ENCODE measurements at regions not wholly inside any gene's neighbourhood (a gene's known extent, or its start where the extent isn't known, plus 50 kb on each side); places are given as distances from the start of the nearest gene placed in this dataset.

DNA sequence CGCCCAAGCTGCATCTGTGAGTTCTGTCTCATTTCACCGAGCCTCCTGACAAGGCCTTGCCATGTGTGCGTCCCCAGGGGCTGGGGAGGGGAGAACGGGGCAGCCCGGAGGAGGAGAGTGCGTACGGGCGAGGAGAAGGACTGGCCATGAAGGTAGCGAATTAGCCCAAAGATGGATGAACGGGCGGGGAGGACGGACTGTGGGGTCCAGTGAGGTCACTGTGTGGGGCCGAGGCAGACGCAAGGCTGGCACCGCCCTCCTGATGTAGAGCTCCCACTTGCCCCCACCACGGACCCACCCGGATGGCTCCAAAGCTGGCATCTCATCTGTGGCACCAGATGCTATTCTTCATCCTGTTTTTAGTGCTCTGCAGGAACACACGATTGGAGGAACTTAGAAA is 330.4 kb downstream of the AJAP1 start:
- no peak for TF ChIP-seq POLR2A (IDR thresholded peaks at IDR 0.05; ENCODE audit: low read depth, low read length)
- FAIRE-seq = no peak

DNA sequence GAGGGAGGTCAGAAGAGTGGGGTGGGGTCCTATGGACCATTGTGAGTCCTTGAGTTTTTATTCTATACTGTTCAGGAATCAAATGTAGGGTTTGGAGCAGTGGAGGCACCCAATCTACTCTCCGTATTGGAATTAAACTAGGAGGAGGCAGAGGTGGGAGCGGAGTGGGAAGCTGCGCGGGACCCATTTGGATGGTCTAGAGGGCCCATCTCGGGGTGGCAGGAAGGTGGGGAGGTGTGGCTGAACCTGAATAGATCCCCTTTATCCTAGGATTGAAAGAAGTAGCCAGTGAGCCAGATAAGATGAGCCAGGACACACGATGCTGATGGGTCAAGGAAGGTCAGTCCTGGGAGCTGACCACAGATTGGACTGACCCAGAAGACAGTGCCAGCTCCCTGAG is 325.8 kb downstream of the AJAP1 start:
- TF ChIP-seq POLR2A (IDR thresholded peaks at IDR 0.05; ENCODE audit: low read depth, low read length) = no peak
- DNase-seq (ENCODE audit: insufficient read length, low spot score) (no peak), FAIRE-seq (no peak)

More for the DNA sequence above, 330.4 kb downstream of the AJAP1 start:
- DNase-seq (ENCODE audit: insufficient read length, low spot score) = no peak

DNA sequence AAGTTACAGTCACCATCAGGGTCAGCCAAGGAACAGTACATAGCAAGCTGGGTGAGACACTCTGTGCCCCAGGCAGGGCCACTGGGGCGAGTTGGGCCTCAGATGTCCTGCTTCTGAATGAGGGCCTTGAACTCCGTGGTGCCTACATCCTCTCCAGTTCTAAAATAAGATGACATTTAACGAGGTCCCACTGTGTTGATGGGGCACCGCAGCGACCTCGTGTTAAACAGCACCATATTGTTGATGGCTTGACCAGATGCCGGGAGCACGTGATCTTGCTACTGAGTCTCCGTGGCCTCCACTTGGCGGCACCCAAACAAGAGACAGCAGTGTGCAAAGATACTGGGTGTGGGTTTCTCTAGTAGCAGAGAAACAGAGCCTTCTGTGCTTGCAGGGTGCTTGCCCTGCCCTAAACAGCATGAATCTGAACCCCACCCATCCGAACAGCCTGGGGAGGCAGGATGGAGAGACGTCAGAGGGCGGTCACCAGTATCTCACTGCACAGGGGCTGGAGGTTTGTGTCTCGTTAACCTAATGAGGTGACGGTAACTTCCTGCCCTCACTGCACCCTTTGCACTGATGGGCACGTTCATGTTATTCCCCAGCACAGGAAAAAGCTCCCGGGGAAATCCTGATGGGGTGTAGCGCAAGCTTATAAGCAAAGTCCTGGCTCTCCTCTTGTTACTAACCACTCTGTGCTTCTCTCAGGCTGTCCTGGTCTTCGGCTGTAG is 324.4 kb downstream of the AJAP1 start:
- FAIRE-seq (no peak), DNase-seq (ENCODE audit: insufficient read length, low spot score) (no peak)
- TF ChIP-seq POLR2A (IDR thresholded peaks at IDR 0.05; ENCODE audit: low read depth, low read length) = no peak

DNA sequence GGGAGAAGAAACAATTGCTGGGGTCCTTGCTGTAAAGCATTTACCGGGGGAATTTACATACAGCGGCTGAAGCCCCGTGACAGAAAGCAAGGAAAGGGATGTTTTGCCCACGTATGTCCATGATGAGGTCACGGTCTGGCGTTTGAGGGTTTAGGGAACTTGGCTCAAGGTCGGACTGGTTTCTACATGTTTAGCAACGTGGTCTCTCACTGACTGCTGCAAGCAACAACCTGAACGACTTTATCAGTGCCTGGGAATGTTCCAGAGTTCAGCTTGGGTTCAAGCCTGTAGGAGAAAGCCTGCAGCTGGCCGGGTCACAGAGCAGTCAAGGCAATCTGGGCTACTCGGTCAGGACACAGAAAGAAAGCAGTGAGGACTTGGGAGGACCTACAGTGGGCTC is 323.3 kb downstream of the AJAP1 start:
- no peak for DNase-seq (ENCODE audit: insufficient read length, low spot score)
- no peak for FAIRE-seq
- TF ChIP-seq POLR2A (IDR thresholded peaks at IDR 0.05; ENCODE audit: low read depth, low read length) = no peak

DNA sequence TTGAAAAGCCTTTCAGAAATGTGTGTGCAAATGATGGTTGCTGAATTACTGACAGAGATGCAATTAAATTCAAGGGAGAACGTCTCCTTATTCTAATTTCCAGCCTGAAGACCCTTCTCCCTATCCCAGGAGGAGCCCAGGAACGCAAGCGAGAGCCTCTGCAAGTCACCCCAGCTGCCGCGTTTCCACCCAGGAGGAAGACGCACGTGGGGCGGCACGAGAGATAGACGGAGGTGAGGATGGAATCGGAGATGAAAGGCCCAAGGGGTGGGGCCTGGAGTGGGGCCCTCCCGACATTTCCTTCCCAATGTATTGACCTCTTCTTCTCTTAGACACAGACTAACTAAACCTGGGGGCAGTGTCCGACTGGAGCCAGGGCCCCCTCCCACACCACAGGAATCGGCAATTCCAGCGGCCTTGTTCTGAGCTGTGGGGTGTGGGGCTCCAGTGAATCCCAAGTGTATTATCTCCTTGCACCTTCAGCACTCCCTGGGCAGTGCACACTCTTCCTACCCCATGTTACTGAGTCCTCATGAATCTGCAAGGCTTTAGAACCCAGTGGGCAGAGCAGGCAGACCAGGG is 322.5 kb downstream of the AJAP1 start:
- DNase-seq (ENCODE audit: insufficient read length, low spot score) (no peak), FAIRE-seq (no peak)
- no peak for TF ChIP-seq POLR2A (IDR thresholded peaks at IDR 0.05; ENCODE audit: low read depth, low read length)

DNA sequence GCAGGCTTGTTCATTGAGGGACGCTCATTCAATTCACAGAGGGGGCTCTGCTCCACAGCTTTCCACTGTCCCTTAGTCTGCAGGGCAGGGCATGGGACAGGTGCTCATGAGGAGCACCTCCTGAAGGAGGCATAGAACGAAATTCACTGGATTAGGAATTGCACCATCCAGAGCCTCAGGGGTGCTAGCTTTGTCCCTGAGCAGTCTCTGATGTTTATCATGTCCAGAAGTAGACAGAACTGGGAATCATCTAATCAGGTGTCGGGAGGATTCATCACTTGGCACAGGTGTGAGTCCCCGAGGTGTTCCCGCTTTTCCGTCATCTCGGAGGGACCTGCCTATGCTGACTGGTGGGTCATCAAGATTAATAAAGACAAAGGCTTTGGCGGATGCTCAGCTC is 321.4 kb downstream of the AJAP1 start:
- DNase-seq (ENCODE audit: insufficient read length, low spot score) = no peak
- no peak for FAIRE-seq
- no peak for TF ChIP-seq POLR2A (IDR thresholded peaks at IDR 0.05; ENCODE audit: low read depth, low read length)

- TF ChIP-seq POLR2A (IDR thresholded peaks at IDR 0.05; ENCODE audit: low read depth, low read length) = no peak
- DNase-seq (ENCODE audit: insufficient read length, low spot score) (no peak), FAIRE-seq (no peak)
These were observed 320.7 kb downstream of the AJAP1 start for GRCh38 chr1:4974981-4975685.

DNA sequence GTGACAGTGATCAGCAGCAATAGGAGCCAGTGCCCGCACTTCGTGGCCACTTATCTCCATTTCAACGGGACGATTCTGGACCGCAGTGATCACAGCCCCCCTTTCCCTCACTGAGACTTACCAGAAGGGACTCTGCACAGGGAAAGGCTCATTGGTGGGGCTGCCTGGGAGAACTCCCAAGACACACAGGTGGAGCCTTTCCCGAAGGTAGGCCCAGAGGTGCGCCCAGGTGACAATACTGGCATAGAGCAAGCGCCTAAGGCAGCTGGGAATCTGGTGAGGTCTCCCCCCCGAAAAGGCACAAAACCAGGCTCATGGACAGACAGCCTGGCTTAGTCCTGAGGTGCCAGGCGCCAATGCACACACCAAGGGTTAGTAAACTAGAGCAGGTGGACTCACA is 318.9 kb downstream of the AJAP1 start:
- FAIRE-seq (no peak), DNase-seq (ENCODE audit: insufficient read length, low spot score) (no peak)
- no peak for TF ChIP-seq POLR2A (IDR thresholded peaks at IDR 0.05; ENCODE audit: low read depth, low read length)

DNA sequence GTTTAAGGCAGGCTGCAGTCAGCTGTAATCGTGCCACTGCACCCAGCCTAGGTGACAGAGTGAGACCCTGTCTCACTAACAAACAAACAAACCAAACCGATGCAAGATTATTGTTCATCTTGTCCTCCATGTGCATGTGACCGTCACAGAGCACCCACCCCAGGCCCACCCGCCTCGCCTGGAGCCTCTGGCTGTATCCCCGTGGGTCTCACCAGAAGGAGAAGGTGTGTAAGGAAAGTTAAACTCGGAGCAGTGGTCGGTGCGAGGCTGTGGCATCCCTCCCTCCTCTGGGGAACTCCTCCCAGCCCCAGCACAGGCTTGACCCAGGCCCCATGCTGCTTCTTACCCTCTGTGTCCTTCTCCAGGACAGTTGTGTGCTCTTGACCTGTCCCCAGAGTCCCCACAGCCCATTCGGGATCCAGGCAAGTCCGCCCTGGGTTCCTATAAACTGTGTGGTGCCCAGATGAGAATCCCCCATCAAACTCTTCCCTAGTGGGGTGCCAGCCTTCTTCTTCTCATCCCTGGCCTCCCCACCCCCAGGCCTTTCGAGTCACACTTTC is 318.4 kb downstream of the AJAP1 start:
- no peak for FAIRE-seq
- TF ChIP-seq POLR2A (IDR thresholded peaks at IDR 0.05; ENCODE audit: low read depth, low read length) = no peak
- no peak for DNase-seq (ENCODE audit: insufficient read length, low spot score)

DNA sequence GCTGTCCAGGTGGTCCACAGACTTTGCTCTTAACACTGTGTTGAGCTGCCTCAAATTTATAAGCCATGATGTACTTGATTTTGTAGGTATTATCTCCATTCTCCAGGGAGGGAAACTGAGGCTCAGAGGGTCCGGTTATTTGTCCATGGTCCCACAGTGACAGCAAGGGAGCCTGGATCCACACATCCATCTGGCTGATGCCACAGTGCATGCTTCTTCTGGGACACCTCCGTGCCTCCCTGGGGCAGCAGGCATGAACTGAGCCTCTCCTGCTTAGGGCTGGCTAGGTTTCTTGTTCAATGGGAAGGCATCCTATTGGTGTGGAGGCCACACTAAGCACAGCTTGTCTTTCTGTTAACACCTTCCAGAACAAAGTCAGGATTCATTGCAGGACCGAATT is 317.3 kb downstream of the AJAP1 start:
- no peak for FAIRE-seq
- DNase-seq (ENCODE audit: insufficient read length, low spot score) = no peak
- no peak for TF ChIP-seq POLR2A (IDR thresholded peaks at IDR 0.05; ENCODE audit: low read depth, low read length)

GRCh38 chr1:4970532-4970931 is 316.1 kb downstream of the AJAP1 start:
- DNase-seq (ENCODE audit: insufficient read length, low spot score) (no peak), FAIRE-seq (no peak)
- no peak for TF ChIP-seq POLR2A (IDR thresholded peaks at IDR 0.05; ENCODE audit: low read depth, low read length)

- FAIRE-seq (no peak), DNase-seq (ENCODE audit: insufficient read length, low spot score) (no peak)
- no peak for TF ChIP-seq POLR2A (IDR thresholded peaks at IDR 0.05; ENCODE audit: low read depth, low read length)
These were observed 315.2 kb downstream of the AJAP1 start for GRCh38 chr1:4969556-4970129.

DNA sequence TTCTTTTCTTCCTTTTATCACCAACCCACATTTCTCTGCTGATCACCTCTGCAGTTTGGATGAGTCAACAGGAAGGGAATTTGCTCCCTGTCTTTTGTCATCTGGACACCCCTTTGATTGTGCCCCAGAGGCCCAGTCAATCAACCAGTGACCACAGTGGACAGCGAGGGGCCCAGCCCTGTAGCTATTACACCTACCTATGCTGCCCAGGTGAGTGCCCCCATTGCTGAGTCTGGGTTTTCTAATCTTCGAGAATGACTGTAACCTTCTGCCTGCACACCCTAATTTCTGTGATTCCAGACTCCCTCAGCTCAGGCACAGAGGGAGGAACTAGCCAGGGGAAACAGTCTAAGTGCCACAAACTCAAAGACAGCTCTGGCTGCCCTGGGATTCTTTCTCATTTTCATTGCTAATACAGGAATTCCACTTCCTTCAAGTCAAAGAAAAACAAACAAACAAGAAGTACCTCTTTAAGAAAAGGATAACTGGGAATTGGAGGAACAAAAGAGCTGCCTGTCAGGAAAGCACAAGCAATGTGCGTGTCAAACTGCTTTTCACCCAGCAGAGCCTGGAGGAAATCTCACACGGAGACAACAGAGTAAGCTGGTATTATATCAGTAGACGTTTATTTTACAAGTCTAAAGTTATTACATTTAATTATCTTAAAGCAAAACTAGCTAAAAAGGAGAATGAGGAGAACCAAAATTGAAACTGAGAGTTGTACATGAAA is 311.1 kb downstream of the AJAP1 start:
- no peak for TF ChIP-seq POLR2A (IDR thresholded peaks at IDR 0.05; ENCODE audit: low read depth, low read length)
- no peak for DNase-seq (ENCODE audit: insufficient read length, low spot score)
- no peak for FAIRE-seq
